ENCODE measurements at regions not wholly inside any gene's neighbourhood (a gene's known extent, or its start where the extent isn't known, plus 50 kb on each side); places are given as distances from the start of the nearest gene placed in this dataset.

DNA sequence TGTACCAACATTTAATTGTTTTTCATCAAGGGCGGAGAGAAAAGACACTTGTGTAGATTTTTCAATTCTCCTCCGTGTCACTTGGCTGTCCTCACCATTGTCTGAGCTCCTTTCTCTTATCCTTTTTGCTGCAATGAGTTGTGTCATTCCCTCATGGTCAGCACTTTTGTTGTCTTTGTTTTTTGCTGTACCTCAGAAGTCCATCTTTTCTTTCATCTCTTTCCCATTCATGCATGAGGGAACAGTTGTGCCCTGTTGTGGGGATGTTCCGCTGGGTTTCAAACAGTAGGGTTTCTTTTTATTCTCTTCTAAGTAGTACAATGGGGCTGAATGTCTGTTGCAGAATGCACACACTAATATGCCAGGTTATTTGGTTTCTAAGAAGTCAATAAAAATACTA lies 222.6 kb downstream of the TM9SF2 start:
- TF ChIP-seq, protein P1, sequence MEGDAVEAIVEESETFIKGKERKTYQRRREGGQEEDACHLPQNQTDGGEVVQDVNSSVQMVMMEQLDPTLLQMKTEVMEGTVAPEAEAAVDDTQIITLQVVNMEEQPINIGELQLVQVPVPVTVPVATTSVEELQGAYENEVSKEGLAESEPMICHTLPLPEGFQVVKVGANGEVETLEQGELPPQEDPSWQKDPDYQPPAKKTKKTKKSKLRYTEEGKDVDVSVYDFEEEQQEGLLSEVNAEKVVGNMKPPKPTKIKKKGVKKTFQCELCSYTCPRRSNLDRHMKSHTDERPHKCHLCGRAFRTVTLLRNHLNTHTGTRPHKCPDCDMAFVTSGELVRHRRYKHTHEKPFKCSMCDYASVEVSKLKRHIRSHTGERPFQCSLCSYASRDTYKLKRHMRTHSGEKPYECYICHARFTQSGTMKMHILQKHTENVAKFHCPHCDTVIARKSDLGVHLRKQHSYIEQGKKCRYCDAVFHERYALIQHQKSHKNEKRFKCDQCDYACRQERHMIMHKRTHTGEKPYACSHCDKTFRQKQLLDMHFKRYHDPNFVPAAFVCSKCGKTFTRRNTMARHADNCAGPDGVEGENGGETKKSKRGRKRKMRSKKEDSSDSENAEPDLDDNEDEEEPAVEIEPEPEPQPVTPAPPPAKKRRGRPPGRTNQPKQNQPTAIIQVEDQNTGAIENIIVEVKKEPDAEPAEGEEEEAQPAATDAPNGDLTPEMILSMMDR (IDR thresholded peaks at IDR 0.05): no peak
- no peak for TF ChIP-seq POLR2A (IDR thresholded peaks at IDR 0.05)

Data from uterus (tissue), 2 donors.